Panc1 (cell line): ENCODE measurements at regions not wholly inside any gene's neighbourhood (a gene's known extent, or its start where the extent isn't known, plus 50 kb on each side); places are given as distances from the start of the nearest gene placed in this dataset.

ENCODE experiments used
- ATAC-seq: fragments of 200-7000 bp; cut with Tn5 transposase; 2 replicates; pipeline ENCODE4 v1.9.1; 2020; ENCODE audit warnings: mild to moderate bottlenecking, moderate library complexity
- BruUV-seq: library from RNA; stranded (reverse); fragments of 400-500 nt; replicated peaks from 2 replicates; lab custom pipeline; 2021; lab: Mats Ljungman, UMichigan
- CTCF ChIA-PET: fragments of 300-600 bp; sonication (Branson Sonifier 250); formaldehyde crosslinking; loops from one replicate; lab custom pipeline; 2022; ENCODE audit warnings: antibody characterized with exemption; lab: Charles Lee
- POLR2A ChIA-PET: fragments of 300-600 bp; sonication (Branson Sonifier 250); formaldehyde crosslinking; loops from one replicate; lab custom pipeline; 2022; ENCODE audit warnings: antibody characterized with exemption; lab: Charles Lee
- DNase-seq: peaks from one replicate; pipeline ENCODE4 v3.0.0-alpha.2; 2010; ENCODE audit warnings: low read depth, low spot score
- H3K27ac ChIP-seq: 2 replicates; pipeline ENCODE4 v1.5.1; 2011; ENCODE audit warnings: mild to moderate bottlenecking, low read length, inconsistent platforms
- H3K27me3 ChIP-seq: fragments of 200-500 bp; sonication (Bioruptor generic); 2 replicates; pipeline ENCODE4 v1.6.0; 2014; ENCODE audit warnings: low read length, inconsistent platforms; ENCODE audit not compliant: control insufficient read depth, insufficient read depth
- H3K36me3 ChIP-seq: fragments of 200-500 bp; sonication (Bioruptor generic); 2 replicates; pipeline ENCODE4 v1.5.1; 2014; ENCODE audit warnings: inconsistent platforms, mild to moderate bottlenecking, low read length, moderate library complexity; ENCODE audit not compliant: control insufficient read depth, insufficient read depth
- H3K4me1 ChIP-seq: 2 replicates; pipeline ENCODE4 v1.5.1; 2011; ENCODE audit warnings: inconsistent platforms, mild to moderate bottlenecking, low read length, moderate library complexity; ENCODE audit not compliant: control insufficient read depth, insufficient read depth
- H3K4me3 ChIP-seq, 2 experiments: 2 replicates each; pipeline ENCODE4 v1.5.1; 2011 to 2012; ENCODE audit warnings: low read depth in 2 of 2, low read length in 2 of 2, mild to moderate bottlenecking in 2 of 2, inconsistent platforms in 1 of 2, moderate library complexity in 1 of 2
- H3K9me3 ChIP-seq: fragments of 200-500 bp; sonication (Bioruptor generic); 2 replicates; pipeline ENCODE4 v1.5.1; 2014; ENCODE audit warnings: low read depth, mild to moderate bottlenecking, inconsistent platforms, low read length, moderate library complexity; ENCODE audit not compliant: control insufficient read depth, insufficient read depth
- CTCF ChIP-seq: fragments of 450-650 bp; IDR thresholded peaks from 2 replicates; pipeline ENCODE4 v1.5.1; 2017; ENCODE audit warnings: mild to moderate bottlenecking
- POLR2AphosphoS5 ChIP-seq: IDR thresholded peaks from 2 replicates; pipeline ENCODE4 v1.6.1; 2012; ENCODE audit warnings: mild to moderate bottlenecking, low read depth, low read length, moderate library complexity
- REST ChIP-seq, 2 experiments: IDR thresholded peaks; 2 replicates each; pipeline ENCODE4 v1.6.1; 2011 to 2012; ENCODE audit warnings: low read depth in 2 of 2, control low read depth in 1 of 2, low read length in 1 of 2, mild to moderate bottlenecking in 1 of 2, moderate library complexity in 1 of 2; ENCODE audit not compliant: insufficient read depth in 1 of 2
- SIN3A ChIP-seq: IDR thresholded peaks from 2 replicates; pipeline ENCODE4 v1.6.1; 2012; ENCODE audit warnings: low read depth, mild to moderate bottlenecking, low read length, moderate library complexity, borderline replicate concordance; ENCODE audit not compliant: insufficient read depth
- TCF7L2 ChIP-seq: IDR thresholded peaks from 2 replicates; pipeline ENCODE4 v1.6.1; 2011; ENCODE audit warnings: mild to moderate bottlenecking, low read depth, low read length, inconsistent platforms
- in situ Hi-C: cut with HindIII; loops from 2 replicates; pipeline ENCODE4 v1.10.0; 2016; ENCODE audit warnings: low sequenced_read_pairs, low pct_unique_long_range_greater_than_20kb
- intact Hi-C: fragments of 100-400 bp; cut with micrococcal nuclease; formaldehyde crosslinking; loops from one replicate; pipeline ENCODE4 v1.10.0; 2022; ENCODE audit not compliant: unreplicated experiment

GRCh38 chr1:118627435-118627834 lies 360.7 kb downstream of the TBX15 start:
- intact Hi-C loops: no loop called here
- POLR2A ChIA-PET: no interaction called here

GRCh38 chr1:118621839-118622238 lies 366.3 kb downstream of the TBX15 start:
- CTCF ChIA-PET: no interaction called here
- ATAC-seq (no peak), DNase-seq (no peak)
- in situ Hi-C loops: no loop called here
- BruUV-seq: no TSS peak
- Histone ChIP-seq H3K27me3 (no peaks in the 10 kb centered on the region), H3K36me3 (no peaks in the 10 kb centered on the region), H3K9me3 (no peaks in the 10 kb centered on the region), H3K4me3 (no peak overlapping the region), H3K4me1 (no peaks in the 10 kb centered on the region), H3K27ac (no peak overlapping the region)
- POLR2A ChIA-PET: no interaction called here
- no peak for TF ChIP-seq REST (IDR thresholded peaks at IDR 0.05; ENCODE audit: insufficient read depth in 1 of 2, low read depth in 2 of 2, low read length in 1 of 2)
- no peak for TF ChIP-seq TCF7L2
- no peak for TF ChIP-seq SIN3A
- TF ChIP-seq CTCF: no peak
- no peak for TF ChIP-seq POLR2AphosphoS5
- intact Hi-C loops: no loop called here

More at GRCh38 chr1:118627435-118627834, 360.7 kb downstream of the TBX15 start:
- BruUV-seq: no TSS peak
- Histone ChIP-seq H3K27me3 (no peaks in the 10 kb centered on the region), H3K4me3 (no peak overlapping the region), H3K27ac (no peak overlapping the region), H3K36me3 (no peaks in the 10 kb centered on the region), H3K9me3 (no peaks in the 10 kb centered on the region), H3K4me1 (no peaks in the 10 kb centered on the region)
- DNase-seq (no peak), ATAC-seq (no peak)
- CTCF ChIA-PET: no interaction called here
- in situ Hi-C loops: no loop called here
- no peak for TF ChIP-seq POLR2AphosphoS5
- TF ChIP-seq REST (IDR thresholded peaks at IDR 0.05; ENCODE audit: insufficient read depth in 1 of 2, low read depth in 2 of 2, low read length in 1 of 2): no peak
- no peak for TF ChIP-seq SIN3A
- TF ChIP-seq TCF7L2: no peak
- no peak for TF ChIP-seq CTCF
